ENCODE measurements at regions not wholly inside any gene's neighbourhood (a gene's known extent, or its start where the extent isn't known, plus 50 kb on each side); places are given as distances from the start of the nearest gene placed in this dataset.
"Not testable (repeated sequence)": the region's sequence is repeated elsewhere in the genome, so short reads cannot be mapped to it uniquely, and the experiment has no call there.

DNA sequence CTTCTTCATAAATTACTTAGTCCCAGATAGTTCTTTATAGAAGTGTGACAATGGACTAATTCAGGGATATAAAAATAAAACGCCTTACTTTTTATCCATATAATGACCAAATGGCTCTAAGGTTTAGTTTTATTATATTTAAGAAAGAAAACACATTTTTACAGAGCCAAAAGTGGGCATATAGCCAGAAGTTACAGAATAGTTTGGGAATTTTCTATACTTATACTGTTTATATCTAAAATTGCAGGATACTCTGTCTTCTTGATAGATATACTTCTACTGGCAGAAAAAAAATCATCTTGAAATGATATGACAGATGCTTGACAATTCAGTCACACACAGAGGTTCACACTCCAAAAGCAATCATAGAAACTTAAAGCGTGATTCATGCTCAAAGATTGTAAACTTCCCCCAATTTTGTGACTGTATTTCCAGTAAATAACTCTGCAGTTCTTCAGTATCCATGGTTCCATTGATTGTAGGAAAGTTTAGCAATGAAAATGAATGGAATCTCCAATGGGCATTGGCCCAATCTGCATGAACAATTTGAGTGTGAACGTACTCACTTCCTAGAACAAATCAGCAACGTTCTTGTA is 307.8 kb downstream of the NOVA1 start:
- ChIA-PET CTCF (no interaction called here), POLR2A (no interaction called here)
- no peak for TF ChIP-seq CTCF (IDR thresholded peaks at IDR 0.05; ENCODE audit: insufficient read depth, low read length, missing control alignments)

GRCh38 chr14:26286913-26287205 is 311.0 kb downstream of the NOVA1 start:
- ChIA-PET POLR2A (no interaction called here), CTCF (no interaction called here)
- no peak for DNase-seq (ENCODE audit: low read depth, low spot score)
- no peak for TF ChIP-seq CTCF (IDR thresholded peaks at IDR 0.05; ENCODE audit: insufficient read depth, low read length, missing control alignments)
- H3K4me3 ChIP-seq (ENCODE audit: low read depth, low read length) = no peak overlapping the region

More for the DNA sequence above, 307.8 kb downstream of the NOVA1 start:
- no peak for DNase-seq (ENCODE audit: low read depth, low spot score)
- H3K4me3 ChIP-seq (ENCODE audit: low read depth, low read length) = no peak overlapping the region

GRCh38 chr14:26286081-26286912 is 311.5 kb downstream of the NOVA1 start:
- ChIA-PET CTCF (no interaction called here), POLR2A (no interaction called here)
- no peak for DNase-seq (ENCODE audit: low read depth, low spot score)
- no peak for TF ChIP-seq CTCF (IDR thresholded peaks at IDR 0.05; ENCODE audit: insufficient read depth, low read length, missing control alignments)
- no peak overlapping the region for H3K4me3 ChIP-seq (ENCODE audit: low read depth, low read length)

GRCh38 chr14:26282578-26282977 is 315.3 kb downstream of the NOVA1 start:
- POLR2A ChIA-PET = no interaction called here
- no peak for TF ChIP-seq CTCF (IDR thresholded peaks at IDR 0.05; ENCODE audit: insufficient read depth, low read length, missing control alignments)
- CTCF ChIA-PET = no interaction called here
- H3K4me3 ChIP-seq (ENCODE audit: low read depth, low read length) = no peak overlapping the region
- no peak for DNase-seq (ENCODE audit: low read depth, low spot score)

DNA sequence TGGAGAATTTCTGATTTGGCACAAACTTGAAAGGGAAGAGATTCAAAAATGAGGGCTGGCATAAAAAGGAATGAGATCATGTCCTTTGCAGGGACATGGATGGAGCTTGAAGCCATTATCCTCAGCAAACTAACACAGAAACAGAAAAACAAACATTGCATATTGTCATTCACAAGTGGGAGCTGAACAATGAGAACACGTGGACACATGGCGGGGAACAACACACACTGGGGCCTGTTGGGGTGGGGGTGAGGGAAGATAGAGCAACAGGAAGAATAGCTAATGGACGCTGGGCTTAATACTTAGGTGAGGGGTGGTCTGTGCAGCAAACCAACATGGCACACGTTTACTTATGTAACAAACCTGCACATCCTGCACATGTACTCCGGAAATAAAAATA is 315.8 kb downstream of the NOVA1 start:
- CTCF ChIA-PET; DNase-seq (ENCODE audit: low read depth, low spot score); H3K4me3 ChIP-seq (ENCODE audit: low read depth, low read length); POLR2A ChIA-PET: not testable (repeated sequence)

DNA sequence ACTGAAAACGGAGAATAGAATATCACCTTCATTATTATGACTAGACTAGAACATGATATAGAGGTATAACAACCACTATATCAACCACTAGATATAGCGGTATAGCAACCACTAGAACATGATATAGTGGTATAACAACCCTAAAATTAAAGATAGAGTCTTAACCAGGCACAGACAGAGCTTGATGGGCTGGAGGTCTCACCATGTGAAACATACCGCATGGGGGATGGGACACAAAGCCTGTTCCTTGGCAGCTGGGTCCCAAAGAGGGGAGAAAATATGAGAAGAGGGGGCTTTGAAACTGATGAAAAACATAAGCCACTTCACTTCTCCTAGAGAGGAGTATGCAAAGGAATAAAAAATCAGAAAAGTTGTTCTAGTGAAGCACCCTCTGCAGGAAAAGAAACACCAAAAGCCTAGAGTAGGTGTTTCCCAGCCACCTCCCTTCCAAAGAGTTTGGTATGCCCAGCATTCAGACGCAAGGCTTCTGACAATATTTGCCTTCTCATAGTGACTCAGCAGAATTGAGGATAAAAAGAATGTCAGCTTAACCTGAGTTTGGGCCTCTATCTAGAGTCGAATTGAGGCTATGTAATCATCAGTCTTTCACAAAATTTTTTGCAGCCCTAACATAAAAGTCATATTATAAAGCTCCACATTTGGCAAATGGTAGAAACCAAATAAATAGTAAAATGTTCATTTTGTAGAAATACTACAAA is 316.4 kb downstream of the NOVA1 start:
- ChIA-PET CTCF (no interaction called here), POLR2A (no interaction called here)
- no peak for DNase-seq (ENCODE audit: low read depth, low spot score)
- no peak for TF ChIP-seq CTCF (IDR thresholded peaks at IDR 0.05; ENCODE audit: insufficient read depth, low read length, missing control alignments)
- no peak overlapping the region for H3K4me3 ChIP-seq (ENCODE audit: low read depth, low read length)
